HCT116 (cell line): ENCODE measurements at regions not wholly inside any gene's neighbourhood (a gene's known extent, or its start where the extent isn't known, plus 50 kb on each side); places are given as distances from the start of the nearest gene placed in this dataset.

Experiments
- ATAC-seq: fragments of 200-7000 bp; cut with Tn5 transposase; 2 replicates; pipeline ENCODE4 v1.9.1; 2020; ENCODE audit warnings: mild to moderate bottlenecking, moderate library complexity
- BruUV-seq: library from RNA; stranded (reverse); fragments of 400-500 nt; replicated peaks from 2 replicates; lab custom pipeline; 2021; lab: Mats Ljungman, UMichigan
- CTCF ChIA-PET: fragments of 300-600 bp; sonication (Branson Sonifier 250); formaldehyde crosslinking; loops from one replicate; lab custom pipeline; 2021; ENCODE audit warnings: antibody characterized with exemption; lab: Charles Lee
- POLR2A ChIA-PET: fragments of 300-600, 350-600 bp; sonication (Branson Sonifier 250); formaldehyde crosslinking; loops from one replicate; lab custom pipeline; 2021; ENCODE audit warnings: antibody characterized with exemption; lab: Charles Lee
- RAD21 ChIA-PET, 2 experiments: fragments of 300-600 bp; sonication (Branson Sonifier 250); formaldehyde crosslinking; loops; one replicate each; lab custom pipeline; 2023; ENCODE audit warnings: low total read pairs in 2 of 2; ENCODE audit not compliant: uncharacterized antibody in 2 of 2, unreplicated experiment in 2 of 2, low non-redundant PET in 1 of 2; lab: Charles Lee
- DNase-seq: peaks from one replicate; pipeline ENCODE4 v3.0.0-alpha.2; 2010; ENCODE audit warnings: low read depth, low spot score
- H2AFZ ChIP-seq: fragments of 200-600 bp; shearing (Covaris generic), sonication (generic); 2 replicates; pipeline ENCODE4 v1.6.1; 2017; ENCODE audit warnings: low read depth, mixed run types, mixed read lengths, antibody characterized with exemption, low read length; ENCODE audit not compliant: poor library complexity, severe bottlenecking
- H3K27ac ChIP-seq: 2 replicates; pipeline ENCODE4 v1.5.1; 2012; ENCODE audit warnings: low read depth, low read length
- H3K27me3 ChIP-seq: fragments of 200-600 bp; sonication (generic); 2 replicates; pipeline ENCODE4 v1.6.1; 2016; ENCODE audit warnings: mixed run types, low read length, mixed read lengths; ENCODE audit not compliant: insufficient read depth
- H3K36me3 ChIP-seq, 2 experiments: fragments of 200-500 bp in 1 of 2; fragments of 200-600 bp in 1 of 2; sonication (Bioruptor generic) in 1 of 2; sonication (generic) in 1 of 2; 2 replicates each; pipeline versions ENCODE4 v1.5.1 to v1.6.1; 2014 to 2016; ENCODE audit warnings: low read length in 2 of 2, inconsistent platforms in 1 of 2, mixed read lengths in 1 of 2, mixed run types in 1 of 2; ENCODE audit not compliant: insufficient read depth in 2 of 2, control insufficient read depth in 1 of 2
- H3K4me1 ChIP-seq, 2 experiments: fragments of 200-600 bp in 1 of 2; sonication (generic) in 1 of 2; 2 replicates each; pipeline versions ENCODE4 v1.5.1 to v1.6.1; 2012 to 2017; ENCODE audit warnings: low read length in 2 of 2, inconsistent platforms in 1 of 2, mild to moderate bottlenecking in 1 of 2, mixed read lengths in 1 of 2, mixed run types in 1 of 2, moderate library complexity in 1 of 2; ENCODE audit not compliant: insufficient read depth in 2 of 2, control insufficient read depth in 1 of 2
- H3K4me2 ChIP-seq: fragments of 200-600 bp; sonication (generic); 2 replicates; pipeline ENCODE4 v1.6.1; 2017; ENCODE audit warnings: mixed run types, low read length, mixed read lengths
- H3K4me3 ChIP-seq, 2 experiments: fragments of 200-600 bp in 1 of 2; sonication (generic) in 1 of 2; replicated peaks in 1 of 2; 2 replicates each; pipeline ENCODE4 v1.5.1; 2011 to 2016; ENCODE audit warnings: low read length in 2 of 2, control low read depth in 1 of 2, low read depth in 1 of 2, mild to moderate bottlenecking in 1 of 2, mixed read lengths in 1 of 2, mixed run types in 1 of 2
- H3K79me2 ChIP-seq: fragments of 200-600 bp; sonication (generic); 2 replicates; pipeline ENCODE4 v1.6.1; 2017; ENCODE audit warnings: mild to moderate bottlenecking, mixed run types, low read length, moderate library complexity, mixed read lengths; ENCODE audit not compliant: insufficient read depth
- H3K9ac ChIP-seq: fragments of 200-600 bp; sonication (generic); 2 replicates; pipeline ENCODE4 v1.6.1; 2016; ENCODE audit warnings: low read length, mixed read lengths
- H3K9me2 ChIP-seq: fragments of 200-600 bp; sonication (generic), shearing (Covaris generic); 2 replicates; pipeline ENCODE4 v1.6.1; 2017; ENCODE audit warnings: mixed run types, mild to moderate bottlenecking, moderate library complexity; ENCODE audit not compliant: insufficient read depth
- H3K9me3 ChIP-seq, 2 experiments: fragments of 200-500 bp in 1 of 2; fragments of 200-600 bp in 1 of 2; sonication (Bioruptor generic) in 1 of 2; sonication (generic) in 1 of 2; 2 replicates each; pipeline ENCODE4 v1.6.1; 2014 to 2017; ENCODE audit warnings: low read length in 2 of 2, mixed read lengths in 2 of 2, inconsistent platforms in 1 of 2, low read depth in 1 of 2, mild to moderate bottlenecking in 1 of 2, mixed run types in 1 of 2, moderate library complexity in 1 of 2; ENCODE audit not compliant: control insufficient read depth in 1 of 2, insufficient read depth in 1 of 2
- H4K20me1 ChIP-seq: fragments of 200-600 bp; sonication (generic), shearing (Covaris generic); 2 replicates; pipeline ENCODE4 v1.6.1; 2017; ENCODE audit warnings: mixed run types, mild to moderate bottlenecking, moderate library complexity; ENCODE audit not compliant: insufficient read depth
- ATF3 ChIP-seq: IDR thresholded peaks from 2 replicates; pipeline ENCODE4 v1.6.1; 2012
- CBX3 ChIP-seq: IDR thresholded peaks from 2 replicates; pipeline ENCODE4 v1.6.1; 2012; ENCODE audit warnings: low read depth
- CEBPB ChIP-seq: IDR thresholded peaks from 2 replicates; pipeline ENCODE4 v1.6.1; 2012; ENCODE audit warnings: low read depth
- ELF1 ChIP-seq: IDR thresholded peaks from 2 replicates; pipeline ENCODE4 v1.6.1; 2012; ENCODE audit warnings: low read depth, borderline replicate concordance
- EZH2 ChIP-seq: fragments of 200-600 bp; sonication (generic); IDR thresholded peaks from 2 replicates; pipeline ENCODE4 v1.6.1; 2017; ENCODE audit warnings: antibody characterized with exemption, mixed run types
- FOSL1 ChIP-seq: IDR thresholded peaks from 2 replicates; pipeline ENCODE4 v1.6.1; 2012; ENCODE audit warnings: low read depth
- JUND ChIP-seq: IDR thresholded peaks from 2 replicates; pipeline ENCODE4 v1.6.1; 2012
- POLR2A ChIP-seq: IDR thresholded peaks from 2 replicates; pipeline ENCODE4 v1.7.0; 2011; ENCODE audit warnings: borderline replicate concordance; ENCODE audit not compliant: insufficient read depth, insufficient read length; ENCODE audit errors: extremely low read depth
- POLR2AphosphoS5 ChIP-seq: IDR thresholded peaks from 2 replicates; pipeline ENCODE4 v1.6.1; 2011; ENCODE audit warnings: mild to moderate bottlenecking, low read depth, low read length, moderate library complexity
- RAD21 ChIP-seq: IDR thresholded peaks from 2 replicates; pipeline ENCODE4 v1.6.1; 2012; ENCODE audit warnings: low read depth, mild to moderate bottlenecking
- SP1 ChIP-seq: IDR thresholded peaks from 2 replicates; pipeline ENCODE4 v1.6.1; 2012; ENCODE audit warnings: low read depth
- SRF ChIP-seq: IDR thresholded peaks from 2 replicates; pipeline ENCODE4 v1.6.1; 2012; ENCODE audit warnings: low read depth
- YY1 ChIP-seq: IDR thresholded peaks from 2 replicates; pipeline ENCODE4 v1.6.1; 2011; ENCODE audit warnings: low read length, low read depth, moderate library complexity, mild to moderate bottlenecking; ENCODE audit not compliant: insufficient replicate concordance; ENCODE audit errors: extremely low read depth
- ZBTB33 ChIP-seq: IDR thresholded peaks from 2 replicates; pipeline ENCODE4 v1.6.1; 2011; ENCODE audit warnings: mild to moderate bottlenecking, low read length, moderate library complexity; ENCODE audit not compliant: insufficient replicate concordance; ENCODE audit errors: extremely low read depth
- ZFX ChIP-seq: fragments of 450-650 bp; IDR thresholded peaks from 2 replicates; pipeline ENCODE4 v1.6.1; 2017
- ZNF274 ChIP-seq: fragments of 200-500 bp; sonication (Bioruptor generic); IDR thresholded peaks from 2 replicates; pipeline ENCODE4 v1.6.1; 2014; ENCODE audit warnings: mild to moderate bottlenecking, low read depth, low read length, inconsistent platforms
- intact Hi-C: fragments of 100-400 bp; cut with micrococcal nuclease; formaldehyde crosslinking; loops from 2 replicates; pipeline ENCODE4 v1.10.0; 2022
- TF ChIP-seq, protein P1 (sequence below), 3 experiments: fragments of 200-600 bp in 1 of 3; sonication (generic) in 1 of 3; IDR thresholded peaks in 2 of 3; conservative IDR thresholded peaks in 1 of 3; 2 replicates each; pipeline ENCODE4 v1.5.1; 2012 to 2017; ENCODE audit warnings: low read depth in 2 of 3, low read length in 2 of 3, antibody characterized with exemption in 1 of 3, borderline replicate concordance in 1 of 3, control low read depth in 1 of 3, mild to moderate bottlenecking in 1 of 3, mixed read lengths in 1 of 3, mixed run types in 1 of 3, moderate library complexity in 1 of 3; ENCODE audit not compliant: insufficient read depth in 1 of 3

DNA sequence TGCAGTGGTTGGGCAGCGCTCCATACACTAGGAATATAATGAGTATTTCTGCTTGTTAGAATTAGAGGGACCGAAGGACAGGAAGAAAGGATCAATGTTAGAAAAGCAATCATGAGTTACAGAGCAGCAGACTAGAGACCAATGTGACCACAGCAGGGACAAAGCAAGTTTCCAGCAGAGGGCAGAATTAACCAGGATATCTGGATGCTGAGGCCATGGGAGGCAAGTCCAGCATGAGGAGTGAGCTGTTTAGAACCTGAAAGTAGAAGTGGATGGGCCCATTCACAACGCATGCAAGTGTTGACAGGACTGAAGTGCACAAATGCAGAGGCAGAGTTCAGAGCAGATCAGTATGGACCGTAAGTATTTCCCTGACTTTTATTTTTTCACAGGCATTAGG is 910.4 kb upstream of the GYPC start:
- Histone ChIP-seq H2AFZ (no peak overlapping the region), H4K20me1 (no peaks in the 10 kb centered on the region), H3K27ac (no peak overlapping the region), H3K79me2 (no peaks in the 10 kb centered on the region), H3K9me2 (no peaks in the 10 kb centered on the region), H3K4me2 (no peak overlapping the region), H3K4me3 (no peak overlapping the region), H3K9ac (no peak overlapping the region), H3K4me1 (no peaks in the 10 kb centered on the region), H3K27me3 (no peaks in the 10 kb centered on the region), H3K36me3 (no peaks in the 10 kb centered on the region), H3K9me3 (peaks cover 19 to 27% of the 10 kb centered on the region in 2 experiments; a peak in 2 of 4 replicates)
- TF ChIP-seq CEBPB (no peak), RAD21 (peak; percentile 17; the same call in 1 of the 2 replicates), FOSL1 (no peak)
- POLR2A ChIA-PET: no interaction called here
- RAD21 ChIA-PET: no interaction called here
- no TSS peak for BruUV-seq
- intact Hi-C loops: no loop called here
- CTCF ChIA-PET: no interaction called here
- DNase-seq: no peak
- no peak for ATAC-seq

- Histone ChIP-seq H3K27me3 (no peaks in the 10 kb centered on the region), H3K4me2 (no peak overlapping the region), H3K79me2 (no peaks in the 10 kb centered on the region), H3K4me1 (no peaks in the 10 kb centered on the region), H3K9me2 (no peaks in the 10 kb centered on the region), H4K20me1 (no peaks in the 10 kb centered on the region), H3K9me3 (peaks cover 19 to 23% of the 10 kb centered on the region in 2 experiments; a peak in 2 of 4 replicates), H3K36me3 (no peaks in the 10 kb centered on the region), H3K9ac (no peak overlapping the region), H2AFZ (no peak overlapping the region), H3K27ac (no peak overlapping the region), H3K4me3 (no peak overlapping the region)
- no TSS peak for BruUV-seq
- DNase-seq: no peak
- intact Hi-C loops: no loop called here
- ChIA-PET POLR2A (no interaction called here), CTCF (no interaction called here), RAD21 (no interaction called here)
- no peak for ATAC-seq
- TF ChIP-seq ZFX: no peak
- TF ChIP-seq JUND: no peak
- TF ChIP-seq ZBTB33: no peak
- TF ChIP-seq CBX3: no peak
- no peak for TF ChIP-seq RAD21
- no peak for TF ChIP-seq ATF3
- TF ChIP-seq EZH2: no peak
- TF ChIP-seq ZNF274: no peak
- no peak for TF ChIP-seq SRF
- TF ChIP-seq ELF1: no peak
- no peak for TF ChIP-seq POLR2A
- no peak for TF ChIP-seq YY1
- no peak for TF ChIP-seq POLR2AphosphoS5
- TF ChIP-seq, protein P1, sequence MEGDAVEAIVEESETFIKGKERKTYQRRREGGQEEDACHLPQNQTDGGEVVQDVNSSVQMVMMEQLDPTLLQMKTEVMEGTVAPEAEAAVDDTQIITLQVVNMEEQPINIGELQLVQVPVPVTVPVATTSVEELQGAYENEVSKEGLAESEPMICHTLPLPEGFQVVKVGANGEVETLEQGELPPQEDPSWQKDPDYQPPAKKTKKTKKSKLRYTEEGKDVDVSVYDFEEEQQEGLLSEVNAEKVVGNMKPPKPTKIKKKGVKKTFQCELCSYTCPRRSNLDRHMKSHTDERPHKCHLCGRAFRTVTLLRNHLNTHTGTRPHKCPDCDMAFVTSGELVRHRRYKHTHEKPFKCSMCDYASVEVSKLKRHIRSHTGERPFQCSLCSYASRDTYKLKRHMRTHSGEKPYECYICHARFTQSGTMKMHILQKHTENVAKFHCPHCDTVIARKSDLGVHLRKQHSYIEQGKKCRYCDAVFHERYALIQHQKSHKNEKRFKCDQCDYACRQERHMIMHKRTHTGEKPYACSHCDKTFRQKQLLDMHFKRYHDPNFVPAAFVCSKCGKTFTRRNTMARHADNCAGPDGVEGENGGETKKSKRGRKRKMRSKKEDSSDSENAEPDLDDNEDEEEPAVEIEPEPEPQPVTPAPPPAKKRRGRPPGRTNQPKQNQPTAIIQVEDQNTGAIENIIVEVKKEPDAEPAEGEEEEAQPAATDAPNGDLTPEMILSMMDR (IDR thresholded peaks at IDR 0.05 in 2 of 3, conservative IDR thresholded peaks at IDR 0.05 in 1 of 3; ENCODE audit: borderline replicate concordance in 1 of 3, insufficient read depth in 1 of 3, low read depth in 2 of 3, low read length in 2 of 3): no peak
- TF ChIP-seq SP1: no peak
- no peak for TF ChIP-seq FOSL1
Measured at GRCh38 chr2:125746321-125747164, 909.4 kb upstream of the GYPC start.
